ENCODE measurements at regions not wholly inside any gene's neighbourhood (a gene's known extent, or its start where the extent isn't known, plus 50 kb on each side); places are given as distances from the start of the nearest gene placed in this dataset.

DNA sequence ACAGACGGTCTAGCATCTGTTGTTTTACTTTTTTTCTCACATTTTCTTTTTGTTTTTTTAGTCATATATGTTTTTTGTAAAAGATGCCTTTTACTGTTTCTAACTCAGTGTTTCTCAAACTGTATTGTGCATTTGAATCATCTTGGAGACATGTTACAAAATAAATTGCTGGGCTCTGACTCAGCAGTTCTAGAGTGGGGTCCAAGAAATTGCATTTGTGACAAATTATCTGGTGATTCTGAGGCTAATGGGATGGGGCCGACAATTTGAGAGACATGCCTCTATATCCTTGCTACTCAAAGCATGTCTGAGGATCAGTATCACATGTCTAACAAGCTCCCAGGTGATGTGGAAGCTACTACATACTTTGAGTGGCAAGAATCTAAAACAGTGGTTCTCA is 478.8 kb downstream of the PLCL1 start:
- no peaks in the 10 kb centered on the region for H3K27me3 ChIP-seq (ENCODE audit: insufficient read depth, low read length, poor library complexity)
- no peak overlapping the region for H3K4ac ChIP-seq (ENCODE audit: low read depth, low read length)
- no peak overlapping the region for H3K4me3 ChIP-seq (ENCODE audit: low read length)
- H3K56ac ChIP-seq (ENCODE audit: low read length): no peak overlapping the region
- no peak overlapping the region for H2BK120ac ChIP-seq (ENCODE audit: low read depth, low read length)
- H3K9ac ChIP-seq (ENCODE audit: low read length): no peak overlapping the region
- H3K4me2 ChIP-seq (ENCODE audit: low read length): no peak overlapping the region
- no CpG with 5 or more reads among the region's 2 CpGs for WGBS (ENCODE audit: extremely low coverage, insufficient coverage, low lambda C conversion rate)
- H2BK5ac ChIP-seq (ENCODE audit: low read length): no peak overlapping the region
- H3K18ac ChIP-seq (ENCODE audit: low read length): no peak overlapping the region
- no peak for DNase-seq
- H2BK15ac ChIP-seq (replicated peaks; ENCODE audit: low read depth): no peak overlapping the region
- no peaks in the 10 kb centered on the region for H3K36me3 ChIP-seq (ENCODE audit: control insufficient read depth, insufficient read depth, low read length)
- no peak overlapping the region for H2AK5ac ChIP-seq (ENCODE audit: low read length)
- H3K79me2 ChIP-seq (ENCODE audit: control insufficient read depth, insufficient read depth, low read length): no peaks in the 10 kb centered on the region
- no peaks in the 10 kb centered on the region for H3K4me1 ChIP-seq (ENCODE audit: control insufficient read depth, low read depth, low read length)
- H3K79me1 ChIP-seq (ENCODE audit: low read length): no peaks in the 10 kb centered on the region
- H4K8ac ChIP-seq (ENCODE audit: low read depth, low read length): no peak overlapping the region
- no peak overlapping the region for H3K27ac ChIP-seq (ENCODE audit: low read depth, low read length)
- H4K5ac ChIP-seq (ENCODE audit: low read length): no peak overlapping the region
- no peak overlapping the region for H3K23ac ChIP-seq (ENCODE audit: low read length)

DNA sequence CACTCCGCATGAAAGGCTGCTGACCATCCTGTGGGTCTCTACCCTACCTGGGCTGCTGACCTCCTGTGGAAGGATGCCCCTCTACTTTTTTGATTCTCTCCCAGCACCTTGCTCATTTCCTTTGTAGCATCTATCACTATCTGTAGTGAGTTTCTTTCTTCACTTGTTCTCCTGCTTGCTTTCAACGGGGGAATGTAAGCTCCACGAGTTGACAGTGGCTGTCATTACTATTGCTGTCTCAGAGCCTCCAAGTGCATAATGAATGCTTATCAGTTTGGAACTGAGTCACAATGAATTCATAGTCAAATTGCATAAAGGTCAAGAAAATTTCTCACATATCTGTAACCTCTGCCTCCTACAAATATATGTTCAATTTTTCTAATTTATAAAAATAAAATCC is 477.7 kb downstream of the PLCL1 start:
- Histone ChIP-seq H2BK120ac (ENCODE audit: low read depth, low read length) (no peak overlapping the region), H2AK5ac (ENCODE audit: low read length) (no peak overlapping the region), H3K4me1 (ENCODE audit: control insufficient read depth, low read depth, low read length) (no peaks in the 10 kb centered on the region), H3K79me1 (ENCODE audit: low read length) (no peaks in the 10 kb centered on the region), H3K18ac (ENCODE audit: low read length) (no peak overlapping the region), H3K4me3 (ENCODE audit: low read length) (no peak overlapping the region), H3K23ac (ENCODE audit: low read length) (no peak overlapping the region), H3K4me2 (ENCODE audit: low read length) (no peak overlapping the region), H3K79me2 (ENCODE audit: control insufficient read depth, insufficient read depth, low read length) (no peaks in the 10 kb centered on the region), H4K5ac (ENCODE audit: low read length) (no peak overlapping the region), H3K27me3 (ENCODE audit: insufficient read depth, low read length, poor library complexity) (no peaks in the 10 kb centered on the region), H2BK15ac (replicated peaks; ENCODE audit: low read depth) (no peak overlapping the region), H2BK5ac (ENCODE audit: low read length) (no peak overlapping the region), H3K36me3 (ENCODE audit: control insufficient read depth, insufficient read depth, low read length) (no peaks in the 10 kb centered on the region), H4K8ac (ENCODE audit: low read depth, low read length) (no peak overlapping the region), H3K9ac (ENCODE audit: low read length) (no peak overlapping the region), H3K56ac (ENCODE audit: low read length) (no peak overlapping the region), H3K27ac (ENCODE audit: low read depth, low read length) (no peak overlapping the region), H3K4ac (ENCODE audit: low read depth, low read length) (no peak overlapping the region)
- DNase-seq: no peak
- no CpG with 5 or more reads among the region's 3 CpGs for WGBS (ENCODE audit: extremely low coverage, insufficient coverage, low lambda C conversion rate)

DNA sequence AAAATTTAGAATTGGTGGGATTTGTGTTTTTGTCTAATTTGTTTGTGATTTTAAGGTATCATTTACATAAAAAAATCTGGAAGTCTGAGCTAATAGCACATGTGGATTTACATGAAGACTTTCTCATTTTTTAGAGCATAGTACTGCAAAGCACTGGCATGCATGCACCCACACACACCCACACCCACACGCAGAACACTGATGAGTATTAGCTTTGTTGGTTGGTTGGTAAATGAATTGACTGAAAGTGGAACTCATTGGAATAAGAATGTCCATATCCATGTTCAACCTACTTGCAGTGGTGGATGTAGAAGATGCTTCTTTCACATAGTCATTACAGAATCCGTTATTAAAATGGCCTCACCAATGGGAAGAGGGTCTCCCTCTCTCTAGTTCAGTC is 475.8 kb downstream of the PLCL1 start:
- no peak overlapping the region for H2AK5ac ChIP-seq (ENCODE audit: low read length)
- H3K4me2 ChIP-seq (ENCODE audit: low read length): no peak overlapping the region
- no peaks in the 10 kb centered on the region for H3K36me3 ChIP-seq (ENCODE audit: control insufficient read depth, insufficient read depth, low read length)
- H2BK5ac ChIP-seq (ENCODE audit: low read length): no peak overlapping the region
- no peak overlapping the region for H2BK120ac ChIP-seq (ENCODE audit: low read depth, low read length)
- no peaks in the 10 kb centered on the region for H3K4me1 ChIP-seq (ENCODE audit: control insufficient read depth, low read depth, low read length)
- DNase-seq: no peak
- no peak overlapping the region for H3K9ac ChIP-seq (ENCODE audit: low read length)
- no peak overlapping the region for H2BK15ac ChIP-seq (replicated peaks; ENCODE audit: low read depth)
- no peak overlapping the region for H3K18ac ChIP-seq (ENCODE audit: low read length)
- H4K8ac ChIP-seq (ENCODE audit: low read depth, low read length): no peak overlapping the region
- no peaks in the 10 kb centered on the region for H3K27me3 ChIP-seq (ENCODE audit: insufficient read depth, low read length, poor library complexity)
- no CpG with 5 or more reads among the region's 2 CpGs for WGBS (ENCODE audit: extremely low coverage, insufficient coverage, low lambda C conversion rate)
- no peak overlapping the region for H4K5ac ChIP-seq (ENCODE audit: low read length)
- H3K4ac ChIP-seq (ENCODE audit: low read depth, low read length): no peak overlapping the region
- no peak overlapping the region for H3K56ac ChIP-seq (ENCODE audit: low read length)
- H3K79me1 ChIP-seq (ENCODE audit: low read length): no peaks in the 10 kb centered on the region
- H3K23ac ChIP-seq (ENCODE audit: low read length): no peak overlapping the region
- no peak overlapping the region for H3K27ac ChIP-seq (ENCODE audit: low read depth, low read length)
- H3K4me3 ChIP-seq (ENCODE audit: low read length): no peak overlapping the region
- no peaks in the 10 kb centered on the region for H3K79me2 ChIP-seq (ENCODE audit: control insufficient read depth, insufficient read depth, low read length)

DNA sequence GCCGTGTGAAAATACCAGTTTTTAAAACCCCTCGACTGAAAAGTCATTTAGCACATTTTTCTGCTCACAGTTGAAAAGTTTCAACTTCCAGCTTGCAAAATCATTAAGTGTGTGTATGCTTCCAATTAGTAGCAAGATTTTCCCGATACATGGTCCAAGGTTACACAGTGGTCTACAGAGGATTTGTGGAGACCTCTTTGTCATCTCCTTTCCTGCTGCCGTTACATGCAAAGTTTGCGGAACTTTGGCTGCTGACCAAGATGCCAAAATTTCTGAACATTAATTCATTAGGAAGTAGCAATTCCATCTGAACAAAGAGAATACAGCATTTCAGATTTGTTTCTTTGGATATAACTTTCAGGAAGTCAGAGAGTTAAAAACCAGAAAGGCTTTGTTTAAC is 474.6 kb downstream of the PLCL1 start:
- Histone ChIP-seq H3K23ac (ENCODE audit: low read length) (no peak overlapping the region), H2AK5ac (ENCODE audit: low read length) (no peak overlapping the region), H3K4ac (ENCODE audit: low read depth, low read length) (no peak overlapping the region), H2BK15ac (replicated peaks; ENCODE audit: low read depth) (no peak overlapping the region), H2BK120ac (ENCODE audit: low read depth, low read length) (no peak overlapping the region), H3K27ac (ENCODE audit: low read depth, low read length) (no peak overlapping the region), H3K18ac (ENCODE audit: low read length) (no peak overlapping the region), H3K4me2 (ENCODE audit: low read length) (no peak overlapping the region), H3K9ac (ENCODE audit: low read length) (no peak overlapping the region), H3K27me3 (ENCODE audit: insufficient read depth, low read length, poor library complexity) (no peaks in the 10 kb centered on the region), H3K56ac (ENCODE audit: low read length) (no peak overlapping the region), H3K36me3 (ENCODE audit: control insufficient read depth, insufficient read depth, low read length) (no peaks in the 10 kb centered on the region), H3K4me3 (ENCODE audit: low read length) (no peak overlapping the region), H3K4me1 (ENCODE audit: control insufficient read depth, low read depth, low read length) (no peaks in the 10 kb centered on the region), H4K5ac (ENCODE audit: low read length) (no peak overlapping the region), H4K8ac (ENCODE audit: low read depth, low read length) (no peak overlapping the region), H2BK5ac (ENCODE audit: low read length) (no peak overlapping the region), H3K79me1 (ENCODE audit: low read length) (no peaks in the 10 kb centered on the region), H3K79me2 (ENCODE audit: control insufficient read depth, insufficient read depth, low read length) (no peaks in the 10 kb centered on the region)
- no CpG with 5 or more reads among the region's 5 CpGs for WGBS (ENCODE audit: extremely low coverage, insufficient coverage, low lambda C conversion rate)
- no peak for DNase-seq

DNA sequence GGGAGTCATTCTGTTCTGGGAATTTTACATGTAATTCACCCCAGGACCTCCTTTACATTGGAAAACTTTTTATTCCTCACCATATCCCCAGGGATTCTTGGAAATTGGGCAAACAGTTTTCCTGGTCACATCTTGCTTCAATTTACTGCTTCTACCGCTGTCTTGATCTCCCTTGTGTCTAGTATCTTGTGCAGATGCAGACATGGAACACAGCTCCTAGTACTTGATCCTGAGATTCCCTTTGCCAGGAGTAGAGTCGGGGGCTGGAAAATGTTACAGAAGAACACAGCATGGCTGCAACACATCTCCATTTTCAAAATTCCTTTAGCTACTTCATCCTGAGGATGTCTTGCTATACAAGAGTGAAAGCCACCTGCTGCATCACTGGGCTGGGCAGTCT is 472.8 kb downstream of the PLCL1 start:
- Histone ChIP-seq H3K23ac (ENCODE audit: low read length) (no peak overlapping the region), H3K27me3 (ENCODE audit: insufficient read depth, low read length, poor library complexity) (no peaks in the 10 kb centered on the region), H2AK5ac (ENCODE audit: low read length) (no peak overlapping the region), H3K27ac (ENCODE audit: low read depth, low read length) (no peak overlapping the region), H2BK5ac (ENCODE audit: low read length) (no peak overlapping the region), H3K4ac (ENCODE audit: low read depth, low read length) (no peak overlapping the region), H4K8ac (ENCODE audit: low read depth, low read length) (no peak overlapping the region), H2BK15ac (replicated peaks; ENCODE audit: low read depth) (no peak overlapping the region), H3K9ac (ENCODE audit: low read length) (no peak overlapping the region), H3K79me1 (ENCODE audit: low read length) (no peaks in the 10 kb centered on the region), H3K56ac (ENCODE audit: low read length) (no peak overlapping the region), H3K4me3 (ENCODE audit: low read length) (no peak overlapping the region), H3K4me2 (ENCODE audit: low read length) (no peak overlapping the region), H3K4me1 (ENCODE audit: control insufficient read depth, low read depth, low read length) (no peaks in the 10 kb centered on the region), H3K18ac (ENCODE audit: low read length) (no peak overlapping the region), H2BK120ac (ENCODE audit: low read depth, low read length) (no peak overlapping the region), H4K5ac (ENCODE audit: low read length) (no peak overlapping the region), H3K79me2 (ENCODE audit: control insufficient read depth, insufficient read depth, low read length) (no peaks in the 10 kb centered on the region), H3K36me3 (ENCODE audit: control insufficient read depth, insufficient read depth, low read length) (no peaks in the 10 kb centered on the region)
- DNase-seq: no peak
- no CpG with 5 or more reads among the region's 2 CpGs for WGBS (ENCODE audit: extremely low coverage, insufficient coverage, low lambda C conversion rate)

DNA sequence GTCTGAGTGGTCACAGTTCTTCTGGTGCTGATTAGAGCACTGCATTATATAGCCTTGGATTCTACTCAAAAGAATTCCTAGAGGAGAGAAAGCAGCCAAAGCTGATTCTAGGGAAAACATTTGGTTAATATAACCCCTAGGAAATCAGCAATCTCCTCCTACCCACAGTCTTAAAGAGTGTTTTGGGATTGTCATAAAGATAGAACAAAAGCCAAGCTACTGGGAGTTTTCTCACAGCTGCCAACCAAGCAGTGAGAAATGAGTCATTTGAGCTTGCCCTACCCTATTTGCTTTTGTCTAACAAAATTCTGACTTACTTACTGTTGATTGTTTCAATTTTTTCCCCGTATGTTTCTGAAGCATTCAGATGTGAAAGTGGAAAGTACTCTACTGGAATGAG is 469.3 kb downstream of the PLCL1 start:
- no peak overlapping the region for H3K56ac ChIP-seq (ENCODE audit: low read length)
- H3K27me3 ChIP-seq (ENCODE audit: insufficient read depth, low read length, poor library complexity): no peaks in the 10 kb centered on the region
- H3K4ac ChIP-seq (ENCODE audit: low read depth, low read length): no peak overlapping the region
- no peak overlapping the region for H2BK120ac ChIP-seq (ENCODE audit: low read depth, low read length)
- H4K5ac ChIP-seq (ENCODE audit: low read length): no peak overlapping the region
- no CpG with 5 or more reads among the region's 1 CpG for WGBS (ENCODE audit: extremely low coverage, insufficient coverage, low lambda C conversion rate)
- H3K36me3 ChIP-seq (ENCODE audit: control insufficient read depth, insufficient read depth, low read length): no peaks in the 10 kb centered on the region
- H2BK5ac ChIP-seq (ENCODE audit: low read length): no peak overlapping the region
- no peak overlapping the region for H3K27ac ChIP-seq (ENCODE audit: low read depth, low read length)
- H3K79me1 ChIP-seq (ENCODE audit: low read length): no peaks in the 10 kb centered on the region
- no peak for DNase-seq
- no peak overlapping the region for H3K23ac ChIP-seq (ENCODE audit: low read length)
- no peak overlapping the region for H2BK15ac ChIP-seq (replicated peaks; ENCODE audit: low read depth)
- no peak overlapping the region for H3K4me3 ChIP-seq (ENCODE audit: low read length)
- H2AK5ac ChIP-seq (ENCODE audit: low read length): no peak overlapping the region
- H4K8ac ChIP-seq (ENCODE audit: low read depth, low read length): no peak overlapping the region
- no peaks in the 10 kb centered on the region for H3K4me1 ChIP-seq (ENCODE audit: control insufficient read depth, low read depth, low read length)
- H3K79me2 ChIP-seq (ENCODE audit: control insufficient read depth, insufficient read depth, low read length): no peaks in the 10 kb centered on the region
- no peak overlapping the region for H3K4me2 ChIP-seq (ENCODE audit: low read length)
- H3K9ac ChIP-seq (ENCODE audit: low read length): no peak overlapping the region
- H3K18ac ChIP-seq (ENCODE audit: low read length): no peak overlapping the region
